Left renal pelvis (tissue), 4 donors: ENCODE measurements at regions not wholly inside any gene's neighbourhood (a gene's known extent, or its start where the extent isn't known, plus 50 kb on each side); places are given as distances from the start of the nearest gene placed in this dataset.

Experiments
- DNase-seq, 4 donors: peaks; one replicate each; pipeline ENCODE4 v3.0.0-alpha.2; 2013; ENCODE audit warnings: low read depth in 4 of 4, low spot score in 3 of 4

GRCh38 chr9:2925016-2925415 lies 81.1 kb upstream of the PUM3 start:
- DNase-seq: no peak

DNA sequence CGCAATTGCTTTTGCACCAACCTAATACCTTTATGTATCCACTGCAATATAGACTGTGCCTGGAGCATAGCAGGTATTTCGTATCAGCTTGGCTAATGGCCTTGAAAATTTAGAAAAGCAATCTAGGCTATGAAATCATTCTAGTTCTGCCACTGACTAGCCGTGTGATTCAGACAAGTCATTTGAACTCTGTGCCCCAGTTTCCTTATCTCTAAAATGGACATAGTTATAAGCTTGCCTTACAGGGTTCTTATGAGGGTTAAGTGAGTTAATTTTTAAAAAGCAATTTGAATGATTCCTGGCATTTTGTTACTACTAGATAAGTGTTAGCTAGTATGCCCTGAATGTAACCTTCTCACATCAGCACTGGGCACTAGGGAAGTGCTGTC lies 80.5 kb upstream of the PUM3 start:
- no peak for DNase-seq

- DNase-seq: peak in 2 of 4 donors; percentile 2 to 17
These were observed 80.0 kb upstream of the PUM3 start for GRCh38 chr9:2923766-2924379.

GRCh38 chr9:2919347-2919746 lies 75.5 kb upstream of the PUM3 start:
- no peak for DNase-seq

- DNase-seq: no peak
These were observed 72.6 kb upstream of the PUM3 start for GRCh38 chr9:2916382-2916985.

DNA sequence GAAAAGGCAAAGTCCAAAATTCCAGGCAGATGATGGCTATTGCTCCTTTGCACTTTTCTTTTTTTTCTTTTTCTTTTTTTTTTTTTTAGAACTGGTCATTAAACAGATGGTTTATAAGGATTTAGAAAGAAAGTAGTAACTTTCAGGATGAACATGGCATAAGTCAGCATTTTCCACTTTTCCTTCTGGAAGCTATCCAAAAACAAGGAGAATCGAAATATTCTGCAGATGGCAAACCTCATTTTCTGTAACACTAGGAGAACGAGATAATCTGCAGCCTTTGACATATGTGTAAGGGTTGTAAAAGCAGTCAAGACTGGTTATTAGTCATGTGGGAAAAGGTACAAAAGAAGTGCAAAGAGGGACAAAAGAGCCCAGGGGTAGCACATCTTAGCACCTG lies 69.1 kb upstream of the PUM3 start:
- DNase-seq: no peak

DNA sequence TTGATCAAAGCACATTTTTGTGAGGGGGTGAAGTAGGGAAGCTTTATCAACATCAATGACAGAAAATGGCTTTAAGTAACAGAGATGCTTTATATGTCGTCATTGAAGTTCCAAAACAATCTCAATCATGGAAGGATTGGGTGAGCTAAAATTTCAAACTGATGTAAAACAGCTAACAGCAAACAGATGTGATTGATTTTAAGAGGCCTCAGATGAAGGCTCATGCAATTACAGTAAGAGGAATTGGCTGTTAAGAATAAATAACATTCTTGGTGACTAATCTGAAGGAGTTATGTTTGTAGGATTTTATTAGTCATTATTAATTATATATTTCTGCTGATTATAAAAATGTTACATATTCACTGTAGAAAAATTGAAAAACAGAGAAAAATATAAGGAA lies 63.5 kb upstream of the PUM3 start:
- no peak for DNase-seq

GRCh38 chr9:2904242-2904930 lies 60.5 kb upstream of the PUM3 start:
- no peak for DNase-seq
